SK-N-SH (cell line): ENCODE measurements at regions not wholly inside any gene's neighbourhood (a gene's known extent, or its start where the extent isn't known, plus 50 kb on each side); places are given as distances from the start of the nearest gene placed in this dataset.

ENCODE experiments used
- CTCF ChIA-PET: fragments of 300-600, 350-600 bp; formaldehyde crosslinking; extraction: SDS; loops from one replicate; lab custom pipeline; 2021; lab: Yijun Ruan, JAX
- POLR2A ChIA-PET: fragments of 350-600 bp; sonication (Branson Sonifier 250); formaldehyde crosslinking; extraction: SDS; loops from one replicate; lab custom pipeline; 2020; ENCODE audit warnings: antibody characterized with exemption, inconsistent platforms; lab: Yijun Ruan, JAX
- DNase-seq: peaks from one replicate; pipeline ENCODE4 v3.0.0; 2012
- H2AFZ ChIP-seq: fragments of 200-600 bp; sonication (generic); 2 replicates; pipeline ENCODE4 v1.8.1; 2016; ENCODE audit warnings: antibody characterized with exemption, mild to moderate bottlenecking, low read depth
- H3F3A ChIP-seq: fragments of 200-600 bp; sonication (generic); replicated peaks from 2 replicates; pipeline ENCODE3; 2016; ENCODE audit warnings: antibody characterized with exemption, mild to moderate bottlenecking; ENCODE audit not compliant: insufficient read depth
- H3K27ac ChIP-seq, 2 experiments: fragments of 200-500 bp in 1 of 2; fragments of 200-600 bp in 1 of 2; sonication (Bioruptor generic) in 1 of 2; sonication (generic), shearing (Covaris generic) in 1 of 2; 2 replicates each; pipeline versions ENCODE4 v1.5.1 to v1.6.1; 2014 to 2016; ENCODE audit warnings: low read depth in 2 of 2, inconsistent platforms in 1 of 2, low read length in 1 of 2, mild to moderate bottlenecking in 1 of 2, mixed read lengths in 1 of 2
- H3K27me3 ChIP-seq: fragments of 200-600 bp; sonication (generic), shearing (Covaris generic); 2 replicates; pipeline ENCODE4 v1.6.1; 2016; ENCODE audit warnings: mixed run types; ENCODE audit not compliant: insufficient read depth
- H3K36me3 ChIP-seq, 2 experiments: fragments of 200-500 bp in 1 of 2; fragments of 200-600 bp in 1 of 2; sonication (Bioruptor generic) in 1 of 2; sonication (generic) in 1 of 2; replicated peaks in 1 of 2; 2 replicates each; pipeline versions ENCODE3 to v1.5.1; 2014 to 2016; ENCODE audit warnings: low read length in 1 of 2, mild to moderate bottlenecking in 1 of 2; ENCODE audit not compliant: insufficient read depth in 2 of 2, control insufficient read depth in 1 of 2
- H3K4me1 ChIP-seq, 2 experiments: fragments of 200-500 bp in 1 of 2; fragments of 200-600 bp in 1 of 2; sonication (Bioruptor generic) in 1 of 2; sonication (generic), shearing (Covaris generic) in 1 of 2; 2 replicates each; pipeline versions ENCODE4 v1.5.1 to v1.6.1; 2014 to 2016; ENCODE audit warnings: low read depth in 1 of 2, low read length in 1 of 2, mixed run types in 1 of 2; ENCODE audit not compliant: insufficient read depth in 2 of 2, control insufficient read depth in 1 of 2
- H3K4me2 ChIP-seq: fragments of 200-600 bp; sonication (generic), shearing (Covaris generic); 2 replicates; pipeline ENCODE4 v1.6.1; 2017; ENCODE audit warnings: mixed run types
- H3K4me3 ChIP-seq, 2 experiments: fragments of 200-500 bp in 1 of 2; fragments of 200-600 bp in 1 of 2; sonication (Bioruptor generic) in 1 of 2; sonication (generic), shearing (Covaris generic) in 1 of 2; 2 replicates each; pipeline versions ENCODE4 v1.5.1 to v1.8.1; 2014 to 2016; ENCODE audit warnings: low read depth in 2 of 2, inconsistent platforms in 1 of 2, low read length in 1 of 2, mild to moderate bottlenecking in 1 of 2, mixed read lengths in 1 of 2, moderate library complexity in 1 of 2
- H3K79me2 ChIP-seq: fragments of 200-600 bp; sonication (generic); 2 replicates; pipeline ENCODE4 v1.8.1; 2017; ENCODE audit warnings: mild to moderate bottlenecking; ENCODE audit not compliant: insufficient read depth
- H3K9ac ChIP-seq: fragments of 200-600 bp; sonication (generic); 2 replicates; pipeline ENCODE4 v1.6.1; 2017; ENCODE audit warnings: mixed run types
- H3K9me2 ChIP-seq: fragments of 200-600 bp; sonication (generic); 2 replicates; pipeline ENCODE4 v1.6.1; 2017; ENCODE audit warnings: mixed run types
- H3K9me3 ChIP-seq: fragments of 200-600 bp; sonication (generic); 2 replicates; pipeline ENCODE4 v1.6.1; 2017; ENCODE audit warnings: mixed run types, mild to moderate bottlenecking, moderate library complexity
- H4K20me1 ChIP-seq: fragments of 200-600 bp; sonication (generic); 2 replicates; pipeline ENCODE4 v1.6.1; 2017; ENCODE audit warnings: mild to moderate bottlenecking, mixed run types; ENCODE audit not compliant: insufficient read depth
- ELF1 ChIP-seq: IDR thresholded peaks from 2 replicates; pipeline ENCODE4 v1.4.0; 2012
- EP300 ChIP-seq, 2 experiments: IDR thresholded peaks; 2 replicates each; pipeline versions ENCODE4 v1.4.0 to v1.6.1; 2012; ENCODE audit warnings: borderline replicate concordance in 1 of 2, low read depth in 1 of 2, low read length in 1 of 2
- FOSL2 ChIP-seq: IDR thresholded peaks from 2 replicates; pipeline ENCODE4 v1.4.0; 2012; ENCODE audit warnings: low read depth, mild to moderate bottlenecking, moderate library complexity, borderline replicate concordance
- FOXJ3 ChIP-seq: sonication (generic); formaldehyde crosslinking; IDR thresholded peaks from 2 replicates; pipeline ENCODE4 v1.5.1; 2020; ENCODE audit warnings: mild to moderate bottlenecking, missing genetic modification reagents
- GABPA ChIP-seq: IDR thresholded peaks from 2 replicates; pipeline ENCODE4 v1.4.0; 2012; ENCODE audit warnings: low read depth, mild to moderate bottlenecking
- MEF2A ChIP-seq: IDR thresholded peaks from 2 replicates; pipeline ENCODE4 v1.4.0; 2012; ENCODE audit warnings: low read depth, borderline replicate concordance
- MXI1 ChIP-seq: IDR thresholded peaks from 2 replicates; pipeline ENCODE4 v1.6.1; 2012; ENCODE audit warnings: mild to moderate bottlenecking, low read depth, low read length, improper control_type of control experiment
- NFIC ChIP-seq: IDR thresholded peaks from 2 replicates; pipeline ENCODE4 v1.4.0; 2012; ENCODE audit warnings: borderline replicate concordance
- POLR2AphosphoS5 ChIP-seq: IDR thresholded peaks from 2 replicates; pipeline ENCODE4 v1.6.1; 2012; ENCODE audit warnings: low read depth, low read length
- RFX5 ChIP-seq: IDR thresholded peaks from 2 replicates; pipeline ENCODE4 v1.6.1; 2012; ENCODE audit warnings: mild to moderate bottlenecking, improper control_type of control experiment, low read length
- RXRA ChIP-seq: IDR thresholded peaks from 2 replicates; pipeline ENCODE4 v1.4.0; 2012; ENCODE audit warnings: low read depth, mild to moderate bottlenecking, borderline replicate concordance
- SIN3A ChIP-seq: IDR thresholded peaks from 2 replicates; pipeline ENCODE4 v1.6.1; 2012; ENCODE audit warnings: low read depth, mild to moderate bottlenecking, low read length, moderate library complexity, borderline replicate concordance
- TCF12 ChIP-seq: IDR thresholded peaks from 2 replicates; pipeline ENCODE4 v1.4.0; 2012
- TEAD4 ChIP-seq: IDR thresholded peaks from 2 replicates; pipeline ENCODE4 v1.4.0; 2012; ENCODE audit warnings: mild to moderate bottlenecking, borderline replicate concordance; ENCODE audit not compliant: insufficient read depth
- WGBS: methylation state at CpG from one replicate; pipeline ENCODE4 v1.1.6; 2017; ENCODE audit warnings: low lambda C conversion rate; 5-methylcytosine and 5-hydroxymethylcytosine counted together
- TF ChIP-seq, protein P1 (sequence below): fragments of 150-350 bp; IDR thresholded peaks from 2 replicates; pipeline ENCODE4 v1.6.1; 2016; ENCODE audit warnings: mild to moderate bottlenecking, low read depth, low read length
- TF ChIP-seq, protein P2 (sequence below): fragments of 150-350 bp; IDR thresholded peaks from 2 replicates; pipeline ENCODE4 v1.6.1; 2017; ENCODE audit warnings: antibody characterized with exemption, low read length, low read depth, borderline replicate concordance
- TF ChIP-seq, protein P3 (sequence below): IDR thresholded peaks from 2 replicates; pipeline ENCODE4 v1.6.1; 2012; ENCODE audit warnings: mild to moderate bottlenecking, low read depth, low read length, moderate library complexity
- TF ChIP-seq, protein P4 (sequence below): IDR thresholded peaks from 2 replicates; pipeline ENCODE4 v1.4.0; 2012; ENCODE audit warnings: low read depth, borderline replicate concordance
- TF ChIP-seq, protein P5 (sequence below): IDR thresholded peaks from 2 replicates; pipeline ENCODE4 v1.4.0; 2012; ENCODE audit warnings: low read depth, borderline replicate concordance

DNA sequence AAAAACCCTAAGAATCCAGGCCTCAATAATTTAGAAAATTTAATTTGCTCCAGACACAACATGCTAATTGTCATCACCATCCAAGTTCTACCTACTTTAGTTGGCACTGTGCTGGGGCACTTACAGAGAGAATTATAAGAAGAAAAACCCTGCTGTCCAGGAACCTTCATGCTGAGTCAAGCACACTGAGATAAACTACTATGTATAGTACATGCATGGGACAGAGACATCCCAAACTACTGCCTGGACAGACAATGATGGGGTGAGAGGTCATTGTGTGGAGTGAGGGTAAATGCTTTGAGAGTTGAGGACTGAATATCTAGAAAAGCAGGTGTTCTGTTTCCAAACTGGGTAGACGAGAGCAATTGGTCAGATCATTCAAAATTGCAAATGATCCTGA is 135.3 kb upstream of the CTTNBP2NL start:
- no peak overlapping the region for H3K27ac ChIP-seq
- no peaks in the 10 kb centered on the region for H3K4me1 ChIP-seq
- POLR2A ChIA-PET = no interaction called here
- no peaks in the 10 kb centered on the region for H3K36me3 ChIP-seq
- H3K9me3 ChIP-seq = no peaks in the 10 kb centered on the region
- no peaks in the 10 kb centered on the region for H3F3A ChIP-seq
- H3K9ac ChIP-seq = no peak overlapping the region
- DNase-seq = no peak
- no peaks in the 10 kb centered on the region for H3K9me2 ChIP-seq
- no peaks in the 10 kb centered on the region for H4K20me1 ChIP-seq
- WGBS = 37% methylated on average over 1 of the region's 1 CpG
- H3K4me3 ChIP-seq = no peak overlapping the region
- H3K4me2 ChIP-seq = no peak overlapping the region
- no peaks in the 10 kb centered on the region for H3K79me2 ChIP-seq
- H2AFZ ChIP-seq = no peak overlapping the region
- CTCF ChIA-PET = no interaction called here
- no peaks in the 10 kb centered on the region; the same call in 1 of the 2 replicates for H3K27me3 ChIP-seq
- TF ChIP-seq RXRA = no peak
- TF ChIP-seq, protein P1, sequence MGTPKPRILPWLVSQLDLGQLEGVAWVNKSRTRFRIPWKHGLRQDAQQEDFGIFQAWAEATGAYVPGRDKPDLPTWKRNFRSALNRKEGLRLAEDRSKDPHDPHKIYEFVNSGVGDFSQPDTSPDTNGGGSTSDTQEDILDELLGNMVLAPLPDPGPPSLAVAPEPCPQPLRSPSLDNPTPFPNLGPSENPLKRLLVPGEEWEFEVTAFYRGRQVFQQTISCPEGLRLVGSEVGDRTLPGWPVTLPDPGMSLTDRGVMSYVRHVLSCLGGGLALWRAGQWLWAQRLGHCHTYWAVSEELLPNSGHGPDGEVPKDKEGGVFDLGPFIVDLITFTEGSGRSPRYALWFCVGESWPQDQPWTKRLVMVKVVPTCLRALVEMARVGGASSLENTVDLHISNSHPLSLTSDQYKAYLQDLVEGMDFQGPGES = no peak
- TF ChIP-seq, all 33 proteins: peak for 0

DNA sequence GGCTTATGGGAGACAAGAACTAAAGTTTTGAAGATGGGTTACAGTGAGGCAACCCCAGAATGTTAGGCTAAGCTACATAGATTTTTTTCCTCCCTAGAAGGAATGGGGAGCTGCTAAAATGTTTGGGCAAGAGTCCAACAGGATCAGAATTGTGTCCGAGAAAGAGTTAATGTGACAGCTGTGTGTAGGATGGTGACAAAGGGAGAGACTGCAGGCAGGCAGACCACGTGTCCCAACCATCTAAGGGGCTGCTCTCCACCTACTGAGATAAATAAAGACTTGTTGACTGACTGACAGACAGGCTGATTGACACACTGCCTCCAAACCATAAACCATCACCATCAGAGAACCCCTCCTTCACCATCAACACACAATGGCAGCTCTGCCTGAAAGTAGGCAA is 133.7 kb upstream of the CTTNBP2NL start:
- H3K9ac ChIP-seq = no peak overlapping the region
- no peaks in the 10 kb centered on the region for H3K9me3 ChIP-seq
- H3F3A ChIP-seq = no peaks in the 10 kb centered on the region
- H3K4me2 ChIP-seq = no peak overlapping the region
- 48% methylated on average over 2 of the region's 2 CpGs for WGBS
- POLR2A ChIA-PET = no interaction called here
- H3K4me1 ChIP-seq = no peaks in the 10 kb centered on the region
- DNase-seq = no peak
- no peaks in the 10 kb centered on the region for H3K9me2 ChIP-seq
- no peaks in the 10 kb centered on the region; the same call in 1 of the 2 replicates for H3K27me3 ChIP-seq
- H3K79me2 ChIP-seq = no peaks in the 10 kb centered on the region
- CTCF ChIA-PET = no interaction called here
- H3K36me3 ChIP-seq = no peaks in the 10 kb centered on the region
- H4K20me1 ChIP-seq = no peaks in the 10 kb centered on the region
- H3K4me3 ChIP-seq = no peak overlapping the region
- H3K27ac ChIP-seq = no peak overlapping the region
- H2AFZ ChIP-seq = no peak overlapping the region
- TF ChIP-seq FOSL2 (no peak), MEF2A (no peak), POLR2AphosphoS5 (no peak), TEAD4 (no peak), GABPA (no peak), NFIC (no peak), FOXJ3 (CRISPR knock-in tag) (no peak), MXI1 (no peak), RFX5 (no peak), SIN3A (no peak), ELF1 (no peak), EP300 (IDR thresholded peaks at IDR 0.05; ENCODE audit: borderline replicate concordance in 1 of 2, low read depth in 1 of 2, low read length in 1 of 2) (no peak), TCF12 (no peak)
- TF ChIP-seq, protein P1 = no peak
- TF ChIP-seq, protein P2, sequence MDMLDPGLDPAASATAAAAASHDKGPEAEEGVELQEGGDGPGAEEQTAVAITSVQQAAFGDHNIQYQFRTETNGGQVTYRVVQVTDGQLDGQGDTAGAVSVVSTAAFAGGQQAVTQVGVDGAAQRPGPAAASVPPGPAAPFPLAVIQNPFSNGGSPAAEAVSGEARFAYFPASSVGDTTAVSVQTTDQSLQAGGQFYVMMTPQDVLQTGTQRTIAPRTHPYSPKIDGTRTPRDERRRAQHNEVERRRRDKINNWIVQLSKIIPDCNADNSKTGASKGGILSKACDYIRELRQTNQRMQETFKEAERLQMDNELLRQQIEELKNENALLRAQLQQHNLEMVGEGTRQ = no peak
- TF ChIP-seq, protein P3, sequence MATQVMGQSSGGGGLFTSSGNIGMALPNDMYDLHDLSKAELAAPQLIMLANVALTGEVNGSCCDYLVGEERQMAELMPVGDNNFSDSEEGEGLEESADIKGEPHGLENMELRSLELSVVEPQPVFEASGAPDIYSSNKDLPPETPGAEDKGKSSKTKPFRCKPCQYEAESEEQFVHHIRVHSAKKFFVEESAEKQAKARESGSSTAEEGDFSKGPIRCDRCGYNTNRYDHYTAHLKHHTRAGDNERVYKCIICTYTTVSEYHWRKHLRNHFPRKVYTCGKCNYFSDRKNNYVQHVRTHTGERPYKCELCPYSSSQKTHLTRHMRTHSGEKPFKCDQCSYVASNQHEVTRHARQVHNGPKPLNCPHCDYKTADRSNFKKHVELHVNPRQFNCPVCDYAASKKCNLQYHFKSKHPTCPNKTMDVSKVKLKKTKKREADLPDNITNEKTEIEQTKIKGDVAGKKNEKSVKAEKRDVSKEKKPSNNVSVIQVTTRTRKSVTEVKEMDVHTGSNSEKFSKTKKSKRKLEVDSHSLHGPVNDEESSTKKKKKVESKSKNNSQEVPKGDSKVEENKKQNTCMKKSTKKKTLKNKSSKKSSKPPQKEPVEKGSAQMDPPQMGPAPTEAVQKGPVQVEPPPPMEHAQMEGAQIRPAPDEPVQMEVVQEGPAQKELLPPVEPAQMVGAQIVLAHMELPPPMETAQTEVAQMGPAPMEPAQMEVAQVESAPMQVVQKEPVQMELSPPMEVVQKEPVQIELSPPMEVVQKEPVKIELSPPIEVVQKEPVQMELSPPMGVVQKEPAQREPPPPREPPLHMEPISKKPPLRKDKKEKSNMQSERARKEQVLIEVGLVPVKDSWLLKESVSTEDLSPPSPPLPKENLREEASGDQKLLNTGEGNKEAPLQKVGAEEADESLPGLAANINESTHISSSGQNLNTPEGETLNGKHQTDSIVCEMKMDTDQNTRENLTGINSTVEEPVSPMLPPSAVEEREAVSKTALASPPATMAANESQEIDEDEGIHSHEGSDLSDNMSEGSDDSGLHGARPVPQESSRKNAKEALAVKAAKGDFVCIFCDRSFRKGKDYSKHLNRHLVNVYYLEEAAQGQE = no peak
- TF ChIP-seq, protein P4, sequence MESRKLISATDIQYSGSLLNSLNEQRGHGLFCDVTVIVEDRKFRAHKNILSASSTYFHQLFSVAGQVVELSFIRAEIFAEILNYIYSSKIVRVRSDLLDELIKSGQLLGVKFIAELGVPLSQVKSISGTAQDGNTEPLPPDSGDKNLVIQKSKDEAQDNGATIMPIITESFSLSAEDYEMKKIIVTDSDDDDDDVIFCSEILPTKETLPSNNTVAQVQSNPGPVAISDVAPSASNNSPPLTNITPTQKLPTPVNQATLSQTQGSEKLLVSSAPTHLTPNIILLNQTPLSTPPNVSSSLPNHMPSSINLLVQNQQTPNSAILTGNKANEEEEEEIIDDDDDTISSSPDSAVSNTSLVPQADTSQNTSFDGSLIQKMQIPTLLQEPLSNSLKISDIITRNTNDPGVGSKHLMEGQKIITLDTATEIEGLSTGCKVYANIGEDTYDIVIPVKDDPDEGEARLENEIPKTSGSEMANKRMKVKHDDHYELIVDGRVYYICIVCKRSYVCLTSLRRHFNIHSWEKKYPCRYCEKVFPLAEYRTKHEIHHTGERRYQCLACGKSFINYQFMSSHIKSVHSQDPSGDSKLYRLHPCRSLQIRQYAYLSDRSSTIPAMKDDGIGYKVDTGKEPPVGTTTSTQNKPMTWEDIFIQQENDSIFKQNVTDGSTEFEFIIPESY = no peak
- TF ChIP-seq, protein P5, sequence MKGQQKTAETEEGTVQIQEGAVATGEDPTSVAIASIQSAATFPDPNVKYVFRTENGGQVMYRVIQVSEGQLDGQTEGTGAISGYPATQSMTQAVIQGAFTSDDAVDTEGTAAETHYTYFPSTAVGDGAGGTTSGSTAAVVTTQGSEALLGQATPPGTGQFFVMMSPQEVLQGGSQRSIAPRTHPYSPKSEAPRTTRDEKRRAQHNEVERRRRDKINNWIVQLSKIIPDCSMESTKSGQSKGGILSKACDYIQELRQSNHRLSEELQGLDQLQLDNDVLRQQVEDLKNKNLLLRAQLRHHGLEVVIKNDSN = no peak
